Activated naive CD4-positive, alpha-beta T cell treated with Interleukin-2 at 50 U/mL for 16 hours (primary cell): ENCODE measurements at regions not wholly inside any gene's neighbourhood (a gene's known extent, or its start where the extent isn't known, plus 50 kb on each side); places are given as distances from the start of the nearest gene placed in this dataset.
A peak's percentile ranks its signal among the peaks of the same experiment; 100 is the strongest.

Experiments
- DNase-seq: peaks from one replicate; pipeline ENCODE4 v3.0.0-alpha.2; 2020

DNA sequence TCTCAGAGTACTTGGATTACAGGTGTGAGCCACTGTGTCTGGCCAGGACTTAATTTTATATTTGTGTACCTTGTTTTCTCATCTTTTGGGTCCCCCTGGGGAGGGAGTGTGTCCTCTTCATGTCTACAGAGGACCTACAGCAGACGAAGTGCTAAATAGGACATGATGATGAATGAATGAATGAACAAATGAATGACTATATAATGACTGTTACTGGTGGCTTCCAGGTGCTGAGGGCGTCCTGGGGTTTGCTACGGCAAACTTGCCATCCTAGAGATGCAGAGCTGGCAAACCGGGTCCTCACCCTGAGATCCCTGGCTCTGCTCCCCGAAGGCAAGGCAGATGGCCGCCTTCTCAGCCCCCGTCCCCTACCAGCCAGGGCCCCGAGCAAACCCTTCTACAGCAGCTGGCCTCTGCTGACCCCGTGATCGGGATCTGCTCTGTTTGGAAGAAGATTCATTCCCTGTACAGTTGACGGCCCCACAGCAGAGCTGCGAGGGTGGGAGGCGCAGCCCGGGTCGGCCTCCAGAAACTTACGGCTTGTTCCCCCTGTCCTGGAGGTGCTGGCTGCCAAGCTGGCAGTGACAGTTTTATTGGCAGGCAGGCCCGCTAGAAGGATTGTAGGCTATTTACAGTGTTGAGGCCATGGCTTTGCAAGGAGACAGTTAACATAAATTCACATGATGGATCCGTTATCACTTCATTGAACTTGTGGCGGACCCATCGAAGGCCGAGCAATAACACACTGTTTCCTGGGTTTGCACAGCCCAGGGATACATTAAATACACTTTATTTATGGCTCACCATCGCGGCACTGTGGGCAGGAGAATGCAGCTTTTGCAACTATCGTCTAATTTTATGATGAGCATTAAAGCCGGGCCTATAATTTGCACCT, 197.7 kb upstream of the GSE1 start:
- no peak for DNase-seq

DNA sequence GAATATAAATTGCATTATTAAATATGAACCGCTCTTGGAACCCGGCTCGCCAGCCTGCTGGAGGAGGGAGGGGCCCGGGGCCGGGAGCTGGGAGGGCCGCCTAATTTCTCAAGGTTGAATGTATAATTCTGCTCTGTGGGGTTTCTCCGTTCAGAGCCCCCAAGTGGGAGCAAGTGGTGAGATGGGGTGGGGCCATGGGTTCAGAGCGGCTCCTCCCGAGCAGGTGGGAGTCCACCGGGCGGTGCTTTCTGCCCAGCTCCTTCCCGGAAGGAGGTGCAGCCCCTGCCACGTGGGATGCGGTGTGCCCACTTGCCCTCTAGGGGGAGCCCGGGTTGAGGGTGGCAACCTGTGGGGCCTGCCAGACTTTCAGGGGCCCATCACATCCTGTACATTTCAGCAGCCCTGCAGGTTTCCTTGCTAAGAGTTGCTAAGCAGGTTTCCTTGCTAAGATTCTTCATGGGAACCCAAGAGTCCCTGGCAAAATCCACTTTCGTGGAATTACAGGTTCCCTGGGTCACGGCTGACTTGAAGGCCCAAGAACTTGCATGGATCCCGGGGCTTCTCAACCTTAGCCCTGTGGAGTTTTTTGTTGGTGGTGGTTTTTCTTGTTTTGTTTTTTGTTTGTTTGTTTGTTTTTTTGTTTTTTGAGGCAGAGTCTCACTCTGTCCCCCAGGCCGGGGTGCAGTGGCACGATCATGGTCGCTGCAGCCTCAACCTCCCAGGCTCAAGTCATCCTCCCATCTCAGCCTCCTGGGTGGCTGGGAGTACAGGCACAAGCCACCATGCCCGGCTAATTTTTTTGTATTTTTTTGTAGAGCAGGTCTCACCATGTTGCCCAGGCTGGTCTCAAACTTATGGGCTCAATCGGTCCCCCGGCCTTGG, 196.7 kb upstream of the GSE1 start:
- peak; percentile 70 for DNase-seq

GRCh38 chr16:85417156-85417860, 195.8 kb upstream of the GSE1 start:
- no peak for DNase-seq

GRCh38 chr16:85418978-85419491, 194.1 kb upstream of the GSE1 start:
- no peak for DNase-seq

GRCh38 chr16:85419503-85420408, 193.4 kb upstream of the GSE1 start:
- no peak for DNase-seq

- peak; percentile 80 for DNase-seq
These were observed 192.4 kb upstream of the GSE1 start for GRCh38 chr16:85420501-85421337.

DNA sequence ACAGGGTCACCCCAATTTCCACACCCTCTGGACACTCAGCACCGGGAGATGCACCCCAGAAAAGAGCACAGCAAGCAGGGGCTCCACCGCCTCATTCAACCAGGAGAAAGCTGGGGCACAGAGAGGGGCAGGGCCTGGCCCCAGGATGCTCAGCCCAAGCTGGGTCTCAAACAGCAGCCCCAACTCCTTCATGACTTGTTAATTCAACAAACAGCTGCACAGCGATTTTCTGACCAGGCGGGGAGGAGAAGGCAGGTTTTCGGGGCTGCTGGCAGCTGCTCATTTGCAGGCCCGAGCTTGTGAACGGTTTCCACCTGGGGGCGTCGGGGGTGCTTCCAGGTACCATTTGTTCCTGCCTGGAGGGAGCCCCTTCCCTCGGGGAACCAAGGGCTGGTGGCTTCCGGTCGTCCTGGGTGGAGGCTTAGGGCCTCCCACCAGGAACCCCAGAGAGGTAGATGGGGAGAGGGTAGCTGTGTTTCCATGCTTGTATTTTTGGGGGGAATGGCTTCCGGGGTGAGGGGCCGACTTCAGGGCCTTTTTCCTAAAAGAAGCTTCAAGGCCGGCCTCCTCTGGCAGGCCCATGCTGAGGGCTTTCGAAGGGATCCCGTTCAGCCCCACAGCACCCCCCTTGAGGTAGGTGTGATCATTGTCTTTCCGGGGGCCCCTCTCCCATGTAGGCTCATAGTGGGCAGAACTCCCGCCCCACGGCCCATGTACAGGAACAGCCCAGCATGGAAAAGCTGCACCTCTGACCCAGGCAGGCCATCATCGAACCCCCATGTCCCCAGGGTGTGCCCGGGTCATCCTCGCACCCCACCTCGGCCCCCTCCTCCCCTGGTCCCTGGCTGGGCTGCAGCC, 191.6 kb upstream of the GSE1 start:
- no peak for DNase-seq

GRCh38 chr16:85422196-85422631, 190.9 kb upstream of the GSE1 start:
- no peak for DNase-seq

DNA sequence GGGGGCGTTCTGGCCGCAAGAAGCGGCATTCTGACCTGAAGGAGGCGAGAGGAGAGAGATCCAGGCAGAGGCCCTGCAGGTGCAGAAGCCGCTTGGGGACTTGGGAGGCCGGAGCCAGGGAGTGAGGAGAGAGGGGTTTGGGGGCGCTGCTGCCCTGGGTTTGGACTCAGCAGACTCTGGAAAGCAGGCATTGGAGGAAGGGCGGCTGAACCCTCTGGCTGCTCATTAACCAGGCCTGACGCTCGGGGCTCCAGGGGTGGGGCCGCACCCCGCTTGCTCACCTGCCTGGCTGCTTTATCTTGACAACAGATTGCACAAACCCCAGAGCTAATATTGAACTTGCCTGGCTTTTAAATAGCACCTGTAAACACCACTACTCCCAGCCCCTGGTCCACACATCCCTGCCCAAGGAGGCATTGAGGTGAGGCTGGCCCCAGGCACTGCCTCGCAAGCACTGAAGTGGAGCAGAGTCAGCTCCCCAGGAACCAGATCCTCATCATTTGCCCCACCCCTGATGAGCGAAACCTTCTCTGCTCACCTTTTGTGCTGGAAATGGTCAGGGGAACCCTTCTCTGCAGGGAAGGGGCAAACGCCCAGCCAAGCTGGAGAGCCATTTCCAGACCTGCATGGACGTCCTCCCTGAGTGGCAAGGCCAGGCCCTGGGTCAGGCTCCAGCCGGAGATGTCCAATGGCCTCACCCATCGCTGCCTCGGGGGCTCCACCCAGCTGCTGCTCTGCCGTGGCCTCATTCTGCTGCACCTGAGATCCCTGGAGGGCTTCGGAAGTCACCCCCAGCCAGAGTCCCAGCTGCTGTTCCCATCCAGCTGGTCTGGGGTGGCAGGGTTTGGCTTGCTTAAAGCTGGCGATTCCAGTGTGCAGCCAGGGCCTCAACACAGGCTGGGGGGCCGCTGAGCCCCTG, 190.2 kb upstream of the GSE1 start:
- DNase-seq = no peak

- no peak for DNase-seq
These were observed 189.5 kb upstream of the GSE1 start for GRCh38 chr16:85423631-85424030.

- no peak for DNase-seq
These were observed 188.7 kb upstream of the GSE1 start for GRCh38 chr16:85424260-85425073.

DNA sequence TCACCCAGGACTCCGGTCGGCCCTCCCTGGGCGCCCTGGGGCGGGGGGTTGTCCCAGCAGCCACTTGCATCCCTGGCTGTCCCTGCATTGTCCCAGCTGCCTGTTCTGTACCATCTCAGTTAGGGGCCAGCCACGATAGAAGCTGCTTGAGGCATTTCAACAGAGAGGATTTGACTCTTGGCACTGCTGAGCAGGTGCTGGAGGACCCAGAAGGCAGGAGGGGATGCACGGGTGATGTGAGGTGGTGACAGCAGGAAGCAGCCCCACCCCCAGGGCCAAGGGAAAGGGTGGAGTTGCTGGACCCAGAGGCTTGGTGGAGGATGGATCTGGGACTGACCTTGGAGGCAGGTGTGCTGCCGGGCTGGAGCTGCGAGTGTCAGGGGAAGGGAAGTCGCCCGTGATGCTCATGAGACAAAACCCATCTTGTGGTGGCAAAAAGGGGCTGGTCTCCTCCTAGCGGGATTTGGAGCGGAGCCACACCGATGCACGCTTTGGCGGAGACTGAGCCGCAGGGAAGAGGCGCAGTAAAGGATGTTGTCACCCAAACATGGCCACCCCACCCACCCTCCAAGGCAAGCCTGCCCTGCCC, 188.0 kb upstream of the GSE1 start:
- DNase-seq = no peak

DNA sequence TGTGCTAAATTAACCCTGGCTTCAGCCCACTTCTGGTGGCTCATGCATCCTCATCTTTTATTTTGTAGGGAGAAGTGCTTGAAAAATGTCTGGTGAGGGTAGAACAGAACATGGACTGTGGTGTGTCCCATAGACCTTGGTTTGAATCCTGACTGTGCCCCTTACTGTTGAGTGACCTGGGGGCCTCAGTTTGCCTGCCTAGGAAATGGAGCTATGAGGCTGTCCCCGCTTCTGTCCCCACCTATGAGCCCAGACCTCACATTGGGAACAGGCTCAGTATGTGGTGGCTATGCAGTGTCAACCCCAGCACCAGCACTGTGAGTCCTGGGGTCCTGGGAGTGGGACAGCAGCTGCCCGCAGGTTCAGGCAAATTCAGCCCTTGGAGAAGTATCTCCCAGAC, 186.3 kb upstream of the GSE1 start:
- DNase-seq = no peak

DNA sequence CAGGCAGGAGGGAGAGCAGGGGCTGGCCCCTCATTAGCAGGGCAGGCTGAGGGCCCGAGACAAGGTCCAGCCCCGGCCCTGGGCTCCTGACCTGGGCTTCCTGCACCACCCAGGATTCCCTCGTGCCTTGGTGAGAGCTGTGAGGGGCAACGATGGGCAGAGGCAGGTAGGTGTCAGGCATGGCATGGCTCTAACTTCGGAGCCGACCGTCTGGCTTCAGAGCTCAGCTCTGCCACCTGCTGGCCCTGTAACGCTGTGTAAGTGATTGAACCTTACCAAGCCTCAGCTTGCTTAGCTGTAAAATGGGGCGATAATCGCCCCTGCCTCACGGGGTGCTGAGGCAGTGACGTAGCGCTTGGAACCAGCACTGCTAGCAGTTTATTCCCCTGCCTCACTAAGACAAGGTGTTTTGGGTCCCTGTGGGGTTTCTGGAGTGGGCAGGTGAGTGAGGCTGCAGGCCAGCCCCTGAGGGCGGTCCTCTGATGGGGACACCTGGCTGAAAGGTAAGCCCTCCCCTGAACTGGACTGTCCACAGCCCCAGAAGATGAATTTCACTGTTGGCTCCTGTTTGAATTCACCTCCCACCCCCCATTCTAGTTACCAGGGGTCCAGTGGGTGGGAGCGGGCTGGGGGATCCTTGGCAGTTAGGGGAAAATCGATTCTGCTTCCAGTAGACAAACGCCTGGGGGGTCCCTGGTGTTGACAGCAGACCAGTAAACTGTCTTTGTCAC, 184.8 kb upstream of the GSE1 start:
- peak; percentile 66 for DNase-seq

- DNase-seq = no peak
These were observed 184.0 kb upstream of the GSE1 start for GRCh38 chr16:85428899-85429775.
